Hepatocyte (in vitro differentiated cells): ENCODE measurements at regions not wholly inside any gene's neighbourhood (a gene's known extent, or its start where the extent isn't known, plus 50 kb on each side); places are given as distances from the start of the nearest gene placed in this dataset.
"Not testable (repeated sequence)": the region's sequence is repeated elsewhere in the genome, so short reads cannot be mapped to it uniquely, and the experiment has no call there.

Source experiments
- EZH2 ChIP-seq: fragments of 200-600 bp; sonication (generic); IDR thresholded peaks from 2 replicates; pipeline ENCODE4 v1.6.1; 2016; ENCODE audit warnings: antibody characterized with exemption, mild to moderate bottlenecking, borderline replicate concordance
- EZH2phosphoT487 ChIP-seq: fragments of 200-600 bp; sonication (generic); IDR thresholded peaks from one replicate; pipeline ENCODE4 v1.6.1; 2018; ENCODE audit warnings: antibody characterized with exemption, mild to moderate bottlenecking, low read depth, moderate library complexity; ENCODE audit not compliant: unreplicated experiment, severe bottlenecking
- TF ChIP-seq, protein P1 (sequence below): fragments of 200-600 bp; sonication (generic); IDR thresholded peaks from 2 replicates; pipeline ENCODE4 v1.5.1; 2016; ENCODE audit warnings: antibody characterized with exemption, mild to moderate bottlenecking; ENCODE audit not compliant: poor library complexity

DNA sequence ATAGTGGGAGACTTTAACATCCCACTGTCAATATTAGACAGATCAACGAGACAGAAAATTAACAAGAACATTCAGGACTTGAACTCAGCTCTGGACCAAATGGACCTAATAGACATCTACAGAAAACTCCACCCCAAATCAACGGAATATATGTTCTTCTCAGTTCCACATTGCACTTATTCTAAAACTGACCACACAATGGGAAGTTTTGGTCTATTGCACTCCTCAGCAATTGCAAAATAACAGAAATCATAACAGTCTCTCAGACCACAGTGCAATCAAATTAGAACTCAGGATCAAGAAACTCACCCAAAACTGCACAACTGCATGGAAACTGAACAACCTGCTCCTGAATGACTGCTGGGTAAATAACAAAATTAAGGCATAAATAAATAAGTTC, 449.9 kb upstream of the FANCL start:
- TF ChIP-seq, protein P1, sequence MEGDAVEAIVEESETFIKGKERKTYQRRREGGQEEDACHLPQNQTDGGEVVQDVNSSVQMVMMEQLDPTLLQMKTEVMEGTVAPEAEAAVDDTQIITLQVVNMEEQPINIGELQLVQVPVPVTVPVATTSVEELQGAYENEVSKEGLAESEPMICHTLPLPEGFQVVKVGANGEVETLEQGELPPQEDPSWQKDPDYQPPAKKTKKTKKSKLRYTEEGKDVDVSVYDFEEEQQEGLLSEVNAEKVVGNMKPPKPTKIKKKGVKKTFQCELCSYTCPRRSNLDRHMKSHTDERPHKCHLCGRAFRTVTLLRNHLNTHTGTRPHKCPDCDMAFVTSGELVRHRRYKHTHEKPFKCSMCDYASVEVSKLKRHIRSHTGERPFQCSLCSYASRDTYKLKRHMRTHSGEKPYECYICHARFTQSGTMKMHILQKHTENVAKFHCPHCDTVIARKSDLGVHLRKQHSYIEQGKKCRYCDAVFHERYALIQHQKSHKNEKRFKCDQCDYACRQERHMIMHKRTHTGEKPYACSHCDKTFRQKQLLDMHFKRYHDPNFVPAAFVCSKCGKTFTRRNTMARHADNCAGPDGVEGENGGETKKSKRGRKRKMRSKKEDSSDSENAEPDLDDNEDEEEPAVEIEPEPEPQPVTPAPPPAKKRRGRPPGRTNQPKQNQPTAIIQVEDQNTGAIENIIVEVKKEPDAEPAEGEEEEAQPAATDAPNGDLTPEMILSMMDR, result not testable (repeated sequence)
- not testable (repeated sequence) for TF ChIP-seq EZH2phosphoT487, EZH2
